CD4-positive, alpha-beta T cell treated with Interleukin-6 for 4 hours (primary cell): ENCODE measurements at regions not wholly inside any gene's neighbourhood (a gene's known extent, or its start where the extent isn't known, plus 50 kb on each side); places are given as distances from the start of the nearest gene placed in this dataset.

Experiments
- DNase-seq: peaks from one replicate; pipeline ENCODE4 v3.0.0-alpha.2; 2020; ENCODE audit warnings: mixed read lengths

- no peak for DNase-seq
Observed at GRCh38 chr1:87791931-87792740, 463.5 kb downstream of the LMO4 start.

GRCh38 chr1:87794788-87795614 lies 466.3 kb downstream of the LMO4 start:
- no peak for DNase-seq

GRCh38 chr1:87795615-87796337 lies 467.1 kb downstream of the LMO4 start:
- no peak for DNase-seq

- no peak for DNase-seq
Observed at GRCh38 chr1:87796471-87796901, 467.8 kb downstream of the LMO4 start.

- DNase-seq: no peak
Observed at GRCh38 chr1:87799451-87799850, 470.8 kb downstream of the LMO4 start.

GRCh38 chr1:87800006-87800405 lies 471.3 kb downstream of the LMO4 start:
- no peak for DNase-seq

GRCh38 chr1:87803375-87803774 lies 474.7 kb downstream of the LMO4 start:
- DNase-seq: no peak

- DNase-seq: no peak
Observed at GRCh38 chr1:87804128-87804527, 475.4 kb downstream of the LMO4 start.

- DNase-seq: no peak
Observed at GRCh38 chr1:87805666-87806378, 477.1 kb downstream of the LMO4 start.

- no peak for DNase-seq
Observed at GRCh38 chr1:87806379-87807094, 477.9 kb downstream of the LMO4 start.

- DNase-seq: no peak
Observed at GRCh38 chr1:87810166-87810565, 481.5 kb downstream of the LMO4 start.

GRCh38 chr1:87812871-87813577 lies 484.3 kb downstream of the LMO4 start:
- no peak for DNase-seq

GRCh38 chr1:87814573-87814972 lies 485.9 kb downstream of the LMO4 start:
- DNase-seq: no peak

GRCh38 chr1:87816646-87817045 lies 488.0 kb downstream of the LMO4 start:
- DNase-seq: no peak

GRCh38 chr1:87820668-87821334 lies 492.1 kb downstream of the LMO4 start:
- no peak for DNase-seq

- no peak for DNase-seq
Observed at GRCh38 chr1:87821335-87821697, 492.6 kb downstream of the LMO4 start.

GRCh38 chr1:87826681-87827251 lies 498.1 kb downstream of the LMO4 start:
- no peak for DNase-seq

GRCh38 chr1:87829360-87829759 lies 500.7 kb downstream of the LMO4 start:
- DNase-seq: no peak

- no peak for DNase-seq
Observed at GRCh38 chr1:87830432-87830978, 501.8 kb downstream of the LMO4 start.

- no peak for DNase-seq
Observed at GRCh38 chr1:87833166-87833565, 504.5 kb downstream of the LMO4 start.
